Inflammatory macrophage (primary cell): ENCODE measurements at regions not wholly inside any gene's neighbourhood (a gene's known extent, or its start where the extent isn't known, plus 50 kb on each side); places are given as distances from the start of the nearest gene placed in this dataset.

ENCODE experiments used
- DNase-seq, 2 donors: peaks; one replicate each; pipeline ENCODE4 v3.0.0-alpha.2; 2020 to 2022

- no peak for DNase-seq
Observed at GRCh38 chr3:116767726-116768125, 58.1 kb downstream of the TUSC7 start.

- peak; percentile 82 to 85 for DNase-seq
Observed at GRCh38 chr3:116770815-116771450, 61.4 kb downstream of the TUSC7 start.

GRCh38 chr3:116776880-116777785 lies 67.6 kb downstream of the TUSC7 start:
- no peak for DNase-seq

- DNase-seq: no peak
Observed at GRCh38 chr3:116785226-116785625, 75.6 kb downstream of the TUSC7 start.

GRCh38 chr3:116802651-116803050 lies 93.1 kb downstream of the TUSC7 start:
- DNase-seq: no peak

GRCh38 chr3:116806351-116806750 lies 96.8 kb downstream of the TUSC7 start:
- DNase-seq: no peak

GRCh38 chr3:116808725-116809124 lies 99.1 kb downstream of the TUSC7 start:
- DNase-seq: peak in 1 of 2 donors; percentile 5

- peak; percentile 55 to 89 for DNase-seq
Observed at GRCh38 chr3:116809208-116809607, 99.6 kb downstream of the TUSC7 start.

GRCh38 chr3:116811754-116812153 lies 102.2 kb downstream of the TUSC7 start:
- DNase-seq: no peak

GRCh38 chr3:116812949-116813348 lies 103.4 kb downstream of the TUSC7 start:
- DNase-seq: no peak

GRCh38 chr3:116815321-116815720 lies 105.7 kb downstream of the TUSC7 start:
- DNase-seq: no peak

- DNase-seq: no peak
Observed at GRCh38 chr3:116815831-116816588, 106.4 kb downstream of the TUSC7 start.

GRCh38 chr3:116821371-116821770 lies 111.8 kb downstream of the TUSC7 start:
- no peak for DNase-seq

GRCh38 chr3:116824208-116824607 lies 114.6 kb downstream of the TUSC7 start:
- peak in 1 of 2 donors; percentile 7 for DNase-seq

- no peak for DNase-seq
Observed at GRCh38 chr3:116833202-116833601, 123.6 kb downstream of the TUSC7 start.

- no peak for DNase-seq
Observed at GRCh38 chr3:116834816-116835215, 125.2 kb downstream of the TUSC7 start.

- DNase-seq: no peak
Observed at GRCh38 chr3:116835658-116836057, 126.1 kb downstream of the TUSC7 start.

- DNase-seq: no peak
Observed at GRCh38 chr3:116836286-116836685, 126.7 kb downstream of the TUSC7 start.

GRCh38 chr3:116837483-116837882 lies 127.9 kb downstream of the TUSC7 start:
- DNase-seq: no peak

GRCh38 chr3:116841003-116841735 lies 131.6 kb downstream of the TUSC7 start:
- no peak for DNase-seq

GRCh38 chr3:116842254-116842957 lies 132.8 kb downstream of the TUSC7 start:
- DNase-seq: no peak
